PC-3 (cell line): ENCODE measurements at regions not wholly inside any gene's neighbourhood (a gene's known extent, or its start where the extent isn't known, plus 50 kb on each side); places are given as distances from the start of the nearest gene placed in this dataset.

Source experiments
- ATAC-seq: fragments of 200-7000 bp; cut with Tn5 transposase; 2 replicates; pipeline ENCODE4 v1.9.1; 2020; ENCODE audit warnings: mild to moderate bottlenecking, moderate library complexity
- BruUV-seq: library from RNA; stranded (reverse); fragments of 400-500 nt; replicated peaks from 2 replicates; lab custom pipeline; 2021; lab: Mats Ljungman, UMichigan
- CTCF ChIA-PET: fragments of 300-600 bp; sonication (Branson Sonifier 250); formaldehyde crosslinking; loops from one replicate; lab custom pipeline; 2022; ENCODE audit warnings: antibody characterized with exemption; lab: Charles Lee
- POLR2A ChIA-PET: fragments of 300-600 bp; sonication (Branson Sonifier 250); formaldehyde crosslinking; loops from one replicate; lab custom pipeline; 2022; ENCODE audit warnings: antibody characterized with exemption; ENCODE audit not compliant: unreplicated experiment; lab: Charles Lee
- DNase-seq: peaks from one replicate; pipeline ENCODE4 v3.0.0-alpha.2; 2015
- H2AFZ ChIP-seq: fragments of 300-600 bp; sonication (generic); 2 replicates; pipeline ENCODE4 v1.6.0; 2016; ENCODE audit warnings: antibody characterized with exemption, low read length
- H3F3A ChIP-seq: fragments of 300-600 bp; sonication (generic); one replicate; pipeline ENCODE4 v1.6.0; 2017; ENCODE audit warnings: antibody characterized with exemption, low read length, control low read depth, mild to moderate bottlenecking; ENCODE audit not compliant: unreplicated experiment
- H3K27ac ChIP-seq: fragments of 300-600 bp; sonication (generic); 2 replicates; pipeline ENCODE4 v1.5.1; 2016; ENCODE audit warnings: mild to moderate bottlenecking, low read length
- H3K27me3 ChIP-seq: fragments of 300-600 bp; sonication (generic); 2 replicates; pipeline ENCODE4 v1.6.1; 2016; ENCODE audit warnings: low read length, mixed read lengths
- H3K36me3 ChIP-seq: fragments of 300-600 bp; sonication (generic); 2 replicates; pipeline ENCODE4 v1.6.1; 2016; ENCODE audit warnings: low read depth, mixed run types, low read length, mixed read lengths
- H3K4me1 ChIP-seq: fragments of 300-600 bp; sonication (generic); 2 replicates; pipeline ENCODE4 v1.5.1; 2016; ENCODE audit warnings: low read length; ENCODE audit not compliant: insufficient read depth
- H3K4me2 ChIP-seq: fragments of 300-600 bp; sonication (generic); 2 replicates; pipeline ENCODE4 v1.6.0; 2016; ENCODE audit warnings: low read length
- H3K4me3 ChIP-seq: fragments of 300-600 bp; sonication (generic); 2 replicates; pipeline ENCODE4 v1.5.1; 2016; ENCODE audit warnings: mild to moderate bottlenecking, low read length, mixed read lengths
- H3K79me2 ChIP-seq: fragments of 300-600 bp; sonication (generic); 2 replicates; pipeline ENCODE4 v1.6.1; 2017; ENCODE audit warnings: low read length, mixed read lengths
- H3K9ac ChIP-seq: fragments of 300-600 bp; sonication (generic); 2 replicates; pipeline ENCODE4 v1.6.0; 2016; ENCODE audit warnings: mild to moderate bottlenecking, low read length
- H3K9me2 ChIP-seq: fragments of 300-600 bp; sonication (generic); replicated peaks from 2 replicates; pipeline ENCODE4 v1.6.1; 2016; ENCODE audit warnings: mixed run types, low read length, mixed read lengths
- H3K9me3 ChIP-seq: fragments of 300-600 bp; sonication (generic); 2 replicates; pipeline ENCODE4 v1.6.1; 2016; ENCODE audit warnings: low read length, mixed read lengths
- H4K20me1 ChIP-seq: fragments of 300-600 bp; sonication (generic); 2 replicates; pipeline ENCODE4 v1.6.1; 2016; ENCODE audit warnings: low read length, mixed read lengths
- CTCF ChIP-seq: fragments of 300-600 bp; sonication (generic); conservative IDR thresholded peaks from 2 replicates; pipeline ENCODE4 v1.5.1; 2017; ENCODE audit warnings: antibody characterized with exemption, low read depth, mild to moderate bottlenecking, low read length
- EZH2 ChIP-seq: fragments of 300-600 bp; sonication (generic); IDR thresholded peaks from one replicate; pipeline ENCODE4 v1.6.1; 2017; ENCODE audit warnings: antibody characterized with exemption, mild to moderate bottlenecking, low read length; ENCODE audit not compliant: unreplicated experiment
- EZH2phosphoT487 ChIP-seq: fragments of 300-600 bp; sonication (generic); IDR thresholded peaks from 2 replicates; pipeline ENCODE4 v1.6.1; 2018; ENCODE audit warnings: mild to moderate bottlenecking, antibody characterized with exemption, low read length, borderline replicate concordance
- intact Hi-C: fragments of 100-400 bp; cut with micrococcal nuclease; formaldehyde crosslinking; loops from 2 replicates; pipeline ENCODE4 v1.9.0; 2023

GRCh38 chr3:3333571-3333970 is 154.1 kb upstream of the CRBN start:
- H3K27me3 ChIP-seq: no peaks in the 10 kb centered on the region
- no peak overlapping the region for H3K27ac ChIP-seq
- no peak overlapping the region for H2AFZ ChIP-seq
- DNase-seq (no peak), ATAC-seq (no peak)
- no peaks in the 10 kb centered on the region for H3K36me3 ChIP-seq
- POLR2A ChIA-PET: no interaction called here
- no peak overlapping the region for H3K4me2 ChIP-seq
- intact Hi-C loops: no loop called here
- no peak overlapping the region for H3K9ac ChIP-seq
- H3F3A ChIP-seq: no peaks in the 10 kb centered on the region
- H3K79me2 ChIP-seq: no peaks in the 10 kb centered on the region
- no peaks in the 10 kb centered on the region for H3K9me2 ChIP-seq
- no TSS peak for BruUV-seq
- peaks cover 45% of the 10 kb centered on the region for H3K9me3 ChIP-seq
- no peaks in the 10 kb centered on the region for H3K4me1 ChIP-seq
- no peaks in the 10 kb centered on the region for H4K20me1 ChIP-seq
- TF ChIP-seq EZH2phosphoT487: no peak
- TF ChIP-seq CTCF: no peak
- TF ChIP-seq EZH2: no peak
- CTCF ChIA-PET: no interaction called here
- no peak overlapping the region for H3K4me3 ChIP-seq

GRCh38 chr3:3316521-3316920 is 137.0 kb upstream of the CRBN start:
- TF ChIP-seq EZH2 (no peak), CTCF (no peak), EZH2phosphoT487 (no peak)

GRCh38 chr3:3315846-3316245 is 136.4 kb upstream of the CRBN start:
- Histone ChIP-seq H3K36me3 (no peaks in the 10 kb centered on the region), H3K4me2 (no peak overlapping the region), H3K4me3 (no peak overlapping the region), H2AFZ (no peak overlapping the region), H3K4me1 (no peaks in the 10 kb centered on the region), H3K79me2 (no peaks in the 10 kb centered on the region), H3F3A (no peaks in the 10 kb centered on the region), H3K27ac (no peak overlapping the region), H3K27me3 (no peaks in the 10 kb centered on the region), H3K9me3 (peaks cover 25% of the 10 kb centered on the region), H3K9ac (no peak overlapping the region), H3K9me2 (no peaks in the 10 kb centered on the region), H4K20me1 (no peaks in the 10 kb centered on the region)
- DNase-seq (no peak), ATAC-seq (no peak)
- POLR2A ChIA-PET: no interaction called here
- no TSS peak for BruUV-seq
- intact Hi-C loops: no loop called here
- CTCF ChIA-PET: no interaction called here
- TF ChIP-seq EZH2: no peak
- TF ChIP-seq EZH2phosphoT487: no peak
- no peak for TF ChIP-seq CTCF

More at GRCh38 chr3:3316521-3316920, 137.0 kb upstream of the CRBN start:
- no peaks in the 10 kb centered on the region for H3K4me1 ChIP-seq
- POLR2A ChIA-PET: no interaction called here
- H3K4me3 ChIP-seq: no peak overlapping the region
- intact Hi-C loops: no loop called here
- H3K9ac ChIP-seq: no peak overlapping the region
- BruUV-seq: no TSS peak
- no peaks in the 10 kb centered on the region for H3K27me3 ChIP-seq
- no peaks in the 10 kb centered on the region for H3F3A ChIP-seq
- H3K27ac ChIP-seq: no peak overlapping the region
- H3K9me3 ChIP-seq: peaks cover 29% of the 10 kb centered on the region
- H4K20me1 ChIP-seq: no peaks in the 10 kb centered on the region
- H3K4me2 ChIP-seq: no peak overlapping the region
- CTCF ChIA-PET: no interaction called here
- DNase-seq (no peak), ATAC-seq (no peak)
- H3K9me2 ChIP-seq: no peaks in the 10 kb centered on the region
- no peaks in the 10 kb centered on the region for H3K79me2 ChIP-seq
- H2AFZ ChIP-seq: no peak overlapping the region
- no peaks in the 10 kb centered on the region for H3K36me3 ChIP-seq
